ENCODE measurements at regions not wholly inside any gene's neighbourhood (a gene's known extent, or its start where the extent isn't known, plus 50 kb on each side); places are given as distances from the start of the nearest gene placed in this dataset.

DNA sequence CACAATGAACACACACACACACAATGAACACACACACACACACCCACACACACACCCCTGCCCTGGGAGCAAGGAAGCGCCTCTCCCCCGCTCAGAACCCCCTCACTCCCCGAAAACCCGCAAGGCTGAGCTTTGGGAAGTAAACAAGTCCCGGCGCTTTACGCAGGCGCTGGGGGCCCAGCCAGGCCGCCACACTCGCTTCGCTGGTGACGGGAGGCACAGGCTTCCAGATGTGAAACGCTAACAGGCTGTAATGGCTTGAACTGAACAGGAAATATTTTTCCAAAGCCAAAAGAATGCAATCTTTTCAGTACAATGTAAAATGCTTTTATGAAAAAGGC is 122.7 kb upstream of the IGF1R start:
- Histone ChIP-seq H3K9me1 (ENCODE audit: control insufficient read depth, insufficient read depth, low read length) (no peaks in the 10 kb centered on the region), H3K9me3 (replicated peaks; ENCODE audit: control insufficient read depth, insufficient read depth, low read depth, low read length) (no peaks in the 10 kb centered on the region), H3K4me2 (ENCODE audit: insufficient read depth, low read length) (no peak overlapping the region), H3K27me3 (ENCODE audit: control insufficient read depth in 2 of 2, insufficient read depth in 2 of 2, low read length in 2 of 2) (peaks cover 15% of the 10 kb centered on the region in 2 experiments; a peak in 4 of 5 replicates), H3K79me2 (ENCODE audit: control insufficient read depth, insufficient read depth, low read length) (no peaks in the 10 kb centered on the region), H3K27ac (ENCODE audit: extremely low read depth, low read depth, low read length) (no peak overlapping the region), H3K9ac (ENCODE audit: insufficient read depth in 1 of 2, low read depth in 2 of 2, low read length in 2 of 2) (no peak overlapping the region), H4K20me1 (replicated peaks; ENCODE audit: control insufficient read depth, insufficient read depth, low read length) (no peaks in the 10 kb centered on the region), H2AFZ (ENCODE audit: low read depth, low read length) (no peak overlapping the region), H3K36me3 (ENCODE audit: control insufficient read depth, insufficient read depth, low read length) (no peaks in the 10 kb centered on the region), H3K4me3 (no peak overlapping the region), H3K4me1 (replicated peaks in 1 of 2; ENCODE audit: control insufficient read depth in 2 of 2, insufficient read depth in 2 of 2, low read length in 2 of 2) (no peaks in the 10 kb centered on the region)
- FAIRE-seq (no peak), DNase-seq (ENCODE audit: extremely low read depth in 1 of 4, low spot score in 3 of 4) (no peak), ATAC-seq (no peak)
- WGBS (ENCODE audit: insufficient coverage, low coverage, missing lambda C conversion rate): 4% methylated on average over 13 of the region's 13 CpGs
- TF ChIP-seq, protein P1, sequence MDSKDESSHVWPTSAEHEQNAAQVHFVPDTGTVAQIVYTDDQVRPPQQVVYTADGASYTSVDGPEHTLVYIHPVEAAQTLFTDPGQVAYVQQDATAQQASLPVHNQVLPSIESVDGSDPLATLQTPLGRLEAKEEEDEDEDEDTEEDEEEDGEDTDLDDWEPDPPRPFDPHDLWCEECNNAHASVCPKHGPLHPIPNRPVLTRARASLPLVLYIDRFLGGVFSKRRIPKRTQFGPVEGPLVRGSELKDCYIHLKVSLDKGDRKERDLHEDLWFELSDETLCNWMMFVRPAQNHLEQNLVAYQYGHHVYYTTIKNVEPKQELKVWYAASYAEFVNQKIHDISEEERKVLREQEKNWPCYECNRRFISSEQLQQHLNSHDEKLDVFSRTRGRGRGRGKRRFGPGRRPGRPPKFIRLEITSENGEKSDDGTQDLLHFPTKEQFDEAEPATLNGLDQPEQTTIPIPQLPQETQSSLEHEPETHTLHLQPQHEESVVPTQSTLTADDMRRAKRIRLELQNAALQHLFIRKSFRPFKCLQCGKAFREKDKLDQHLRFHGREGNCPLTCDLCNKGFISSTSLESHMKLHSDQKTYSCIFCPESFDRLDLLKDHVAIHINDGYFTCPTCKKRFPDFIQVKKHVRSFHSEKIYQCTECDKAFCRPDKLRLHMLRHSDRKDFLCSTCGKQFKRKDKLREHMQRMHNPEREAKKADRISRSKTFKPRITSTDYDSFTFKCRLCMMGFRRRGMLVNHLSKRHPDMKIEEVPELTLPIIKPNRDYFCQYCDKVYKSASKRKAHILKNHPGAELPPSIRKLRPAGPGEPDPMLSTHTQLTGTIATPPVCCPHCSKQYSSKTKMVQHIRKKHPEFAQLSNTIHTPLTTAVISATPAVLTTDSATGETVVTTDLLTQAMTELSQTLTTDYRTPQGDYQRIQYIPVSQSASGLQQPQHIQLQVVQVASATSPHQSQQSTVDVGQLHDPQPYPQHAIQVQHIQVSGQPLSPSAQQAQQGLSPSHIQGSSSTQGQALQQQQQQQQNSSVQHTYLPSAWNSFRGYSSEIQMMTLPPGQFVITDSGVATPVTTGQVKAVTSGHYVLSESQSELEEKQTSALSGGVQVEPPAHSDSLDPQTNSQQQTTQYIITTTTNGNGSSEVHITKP (IDR thresholded peaks at IDR 0.05; ENCODE audit: partially characterized antibody): peak; percentile 32
- TF ChIP-seq NFIX (CRISPR knock-in tag; IDR thresholded peaks at IDR 0.05; ENCODE audit: low read depth): no peak
- TF ChIP-seq PTRF (tag; IDR thresholded peaks at IDR 0.05): no peak
- POLR2A ChIA-PET: no interaction called here
- in situ Hi-C loops (cut with MboI): no loop called here
- intact Hi-C loops (cut with micrococcal nuclease): no loop called here
- BruUV-seq (replicated peaks): no TSS peak
- CTCF ChIA-PET (ENCODE audit: low intra/inter-chr PET ratio): no interaction called here
